ENCODE measurements at regions not wholly inside any gene's neighbourhood (a gene's known extent, or its start where the extent isn't known, plus 50 kb on each side); places are given as distances from the start of the nearest gene placed in this dataset.
"Not testable (repeated sequence)": the region's sequence is repeated elsewhere in the genome, so short reads cannot be mapped to it uniquely, and the experiment has no call there.

- H3K4me1 ChIP-seq (ENCODE audit: insufficient read depth, low read length, poor library complexity, severe bottlenecking) = no peaks in the 10 kb centered on the region
- H3F3A ChIP-seq (ENCODE audit: low read depth) = no peaks in the 10 kb centered on the region
- no peaks in the 10 kb centered on the region for H3K9me2 ChIP-seq (replicated peaks; ENCODE audit: low read depth, low read length)
- H3K4me3 ChIP-seq (ENCODE audit: low read length, poor library complexity, severe bottlenecking) = no peak overlapping the region
- no peak overlapping the region for H3K9ac ChIP-seq (ENCODE audit: low read depth, low read length, poor library complexity, severe bottlenecking)
- no peaks in the 10 kb centered on the region for H3K9me3 ChIP-seq (ENCODE audit: insufficient read depth, low read depth, low read length)
- H4K20me1 ChIP-seq (ENCODE audit: insufficient read depth, low read length, poor library complexity, severe bottlenecking) = no peaks in the 10 kb centered on the region
- no peak overlapping the region for H3K4me2 ChIP-seq (ENCODE audit: low read depth, low read length, poor library complexity, severe bottlenecking)
- H3K79me2 ChIP-seq (ENCODE audit: insufficient read depth, low read length) = no peaks in the 10 kb centered on the region
- no peak overlapping the region for H2AFZ ChIP-seq (ENCODE audit: low read length)
- no peaks in the 10 kb centered on the region for H3K27me3 ChIP-seq (ENCODE audit: insufficient read depth, low read length, poor library complexity, severe bottlenecking)
- TF ChIP-seq EZH2phosphoT487 (IDR thresholded peaks at IDR 0.05; ENCODE audit: borderline replicate concordance) (no peak), CTCF (conservative IDR thresholded peaks at IDR 0.05; ENCODE audit: low read length) (no peak)
- no peaks in the 10 kb centered on the region for H3K36me3 ChIP-seq (ENCODE audit: insufficient read depth, low read length)
Observed at GRCh38 chr7:67489881-67490280, 493.2 kb downstream of the TYW1 start.

- no peaks in the 10 kb centered on the region for H3K27me3 ChIP-seq (ENCODE audit: insufficient read depth, low read length, poor library complexity, severe bottlenecking)
- H3K4me2 ChIP-seq (ENCODE audit: low read depth, low read length, poor library complexity, severe bottlenecking) = no peak overlapping the region
- H3K9ac ChIP-seq (ENCODE audit: low read depth, low read length, poor library complexity, severe bottlenecking) = no peak overlapping the region
- TF ChIP-seq EZH2phosphoT487 (IDR thresholded peaks at IDR 0.05; ENCODE audit: borderline replicate concordance) (no peak), CTCF (conservative IDR thresholded peaks at IDR 0.05; ENCODE audit: low read length) (no peak)
- H3K4me3 ChIP-seq (ENCODE audit: low read length, poor library complexity, severe bottlenecking) = no peak overlapping the region
- no peak overlapping the region for H2AFZ ChIP-seq (ENCODE audit: low read length)
- no peaks in the 10 kb centered on the region for H3K9me2 ChIP-seq (replicated peaks; ENCODE audit: low read depth, low read length)
- no peaks in the 10 kb centered on the region for H3K79me2 ChIP-seq (ENCODE audit: insufficient read depth, low read length)
- H3K4me1 ChIP-seq (ENCODE audit: insufficient read depth, low read length, poor library complexity, severe bottlenecking) = no peaks in the 10 kb centered on the region
- H3K9me3 ChIP-seq (ENCODE audit: insufficient read depth, low read depth, low read length) = no peaks in the 10 kb centered on the region; the same call in 1 of the 2 replicates
- H3K36me3 ChIP-seq (ENCODE audit: insufficient read depth, low read length) = no peaks in the 10 kb centered on the region
- no peaks in the 10 kb centered on the region for H4K20me1 ChIP-seq (ENCODE audit: insufficient read depth, low read length, poor library complexity, severe bottlenecking)
- no peaks in the 10 kb centered on the region for H3F3A ChIP-seq (ENCODE audit: low read depth)
Observed at GRCh38 chr7:67493366-67493765, 496.7 kb downstream of the TYW1 start.

GRCh38 chr7:67496589-67496988, 500.0 kb downstream of the TYW1 start:
- H3K36me3 ChIP-seq (ENCODE audit: insufficient read depth, low read length) = no peaks in the 10 kb centered on the region
- H2AFZ ChIP-seq (ENCODE audit: low read length) = no peak overlapping the region
- H3K4me3 ChIP-seq (ENCODE audit: low read length, poor library complexity, severe bottlenecking) = no peak overlapping the region
- H3K9ac ChIP-seq (ENCODE audit: low read depth, low read length, poor library complexity, severe bottlenecking) = no peak overlapping the region
- H3F3A ChIP-seq (ENCODE audit: low read depth) = no peaks in the 10 kb centered on the region
- H4K20me1 ChIP-seq (ENCODE audit: insufficient read depth, low read length, poor library complexity, severe bottlenecking) = no peaks in the 10 kb centered on the region
- H3K9me2 ChIP-seq (replicated peaks; ENCODE audit: low read depth, low read length) = no peaks in the 10 kb centered on the region
- no peaks in the 10 kb centered on the region for H3K27me3 ChIP-seq (ENCODE audit: insufficient read depth, low read length, poor library complexity, severe bottlenecking)
- no peaks in the 10 kb centered on the region for H3K4me1 ChIP-seq (ENCODE audit: insufficient read depth, low read length, poor library complexity, severe bottlenecking)
- H3K79me2 ChIP-seq (ENCODE audit: insufficient read depth, low read length) = no peaks in the 10 kb centered on the region
- H3K4me2 ChIP-seq (ENCODE audit: low read depth, low read length, poor library complexity, severe bottlenecking) = no peak overlapping the region
- no peaks in the 10 kb centered on the region; the same call in 1 of the 2 replicates for H3K9me3 ChIP-seq (ENCODE audit: insufficient read depth, low read depth, low read length)
- no peak for TF ChIP-seq CTCF (conservative IDR thresholded peaks at IDR 0.05; ENCODE audit: low read length)
- TF ChIP-seq EZH2phosphoT487 (IDR thresholded peaks at IDR 0.05; ENCODE audit: borderline replicate concordance) = no peak

GRCh38 chr7:67497914-67498313, 501.3 kb downstream of the TYW1 start:
- not testable (repeated sequence) for H3K9ac ChIP-seq (ENCODE audit: low read depth, low read length, poor library complexity, severe bottlenecking); H2AFZ ChIP-seq (ENCODE audit: low read length); H3K79me2 ChIP-seq (ENCODE audit: insufficient read depth, low read length); H3K27me3 ChIP-seq (ENCODE audit: insufficient read depth, low read length, poor library complexity, severe bottlenecking); H3K9me2 ChIP-seq (replicated peaks; ENCODE audit: low read depth, low read length); H3K4me2 ChIP-seq (ENCODE audit: low read depth, low read length, poor library complexity, severe bottlenecking); H3F3A ChIP-seq (ENCODE audit: low read depth); H3K4me3 ChIP-seq (ENCODE audit: low read length, poor library complexity, severe bottlenecking); H4K20me1 ChIP-seq (ENCODE audit: insufficient read depth, low read length, poor library complexity, severe bottlenecking); H3K9me3 ChIP-seq (ENCODE audit: insufficient read depth, low read depth, low read length); H3K4me1 ChIP-seq (ENCODE audit: insufficient read depth, low read length, poor library complexity, severe bottlenecking); H3K36me3 ChIP-seq (ENCODE audit: insufficient read depth, low read length)
